Omental fat pad (tissue), 3 donors: ENCODE measurements at regions not wholly inside any gene's neighbourhood (a gene's known extent, or its start where the extent isn't known, plus 50 kb on each side); places are given as distances from the start of the nearest gene placed in this dataset.

ENCODE experiments used
- ATAC-seq: fragments of 150-250 bp; one replicate; pipeline ENCODE4 v1.9.1; 2016; ENCODE audit warnings: mild to moderate bottlenecking, moderate library complexity; ENCODE audit not compliant: low FRiP score
- DNase-seq: peaks from one replicate; pipeline ENCODE4 v3.0.0-alpha.2; 2019; ENCODE audit warnings: low spot score
- CTCF ChIP-seq, 3 donors: fragments of 450-650 bp; IDR thresholded peaks; one replicate each; pipeline ENCODE4 v1.5.1; 2016 to 2017; ENCODE audit warnings: antibody characterized with exemption in 3 of 3, mild to moderate bottlenecking in 3 of 3, moderate library complexity in 2 of 3

GRCh38 chr11:11084337-11084736 is 226.5 kb upstream of the ZBED5 start:
- no peak for TF ChIP-seq CTCF (IDR thresholded peaks at IDR 0.05)
- ATAC-seq = no peak

GRCh38 chr11:11083441-11083840 is 225.6 kb upstream of the ZBED5 start:
- ATAC-seq (no peak), DNase-seq (no peak)
- TF ChIP-seq CTCF (IDR thresholded peaks at IDR 0.05) = no peak

More at GRCh38 chr11:11084337-11084736, 226.5 kb upstream of the ZBED5 start:
- no peak for DNase-seq

- TF ChIP-seq CTCF (IDR thresholded peaks at IDR 0.05) = no peak
- DNase-seq (no peak), ATAC-seq (no peak)
Measured at GRCh38 chr11:11082646-11083045, 224.8 kb upstream of the ZBED5 start.

DNA sequence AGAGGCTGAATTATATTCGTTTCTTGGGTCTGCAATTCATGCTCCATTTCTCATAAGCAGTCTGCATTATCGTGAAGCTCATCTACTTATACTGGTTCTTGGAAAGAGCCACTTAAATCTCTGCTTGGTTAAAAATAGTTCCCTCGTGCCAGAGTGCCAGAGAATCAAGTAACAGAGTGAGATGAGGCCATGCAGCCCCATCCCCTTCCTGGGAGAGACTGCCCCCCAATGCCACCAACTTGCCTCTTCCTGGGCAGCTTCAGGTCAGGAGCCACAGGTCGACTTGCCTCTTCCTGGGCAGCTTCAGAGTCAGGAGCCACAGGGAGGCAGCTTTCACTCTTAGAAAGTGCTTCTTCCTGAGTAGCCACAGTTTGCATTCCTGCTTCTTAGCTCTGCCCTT is 223.9 kb upstream of the ZBED5 start:
- ATAC-seq (no peak), DNase-seq (no peak)
- no peak for TF ChIP-seq CTCF (IDR thresholded peaks at IDR 0.05)

GRCh38 chr11:11081288-11081687 is 223.4 kb upstream of the ZBED5 start:
- ATAC-seq (no peak), DNase-seq (no peak)
- no peak for TF ChIP-seq CTCF (IDR thresholded peaks at IDR 0.05)

DNA sequence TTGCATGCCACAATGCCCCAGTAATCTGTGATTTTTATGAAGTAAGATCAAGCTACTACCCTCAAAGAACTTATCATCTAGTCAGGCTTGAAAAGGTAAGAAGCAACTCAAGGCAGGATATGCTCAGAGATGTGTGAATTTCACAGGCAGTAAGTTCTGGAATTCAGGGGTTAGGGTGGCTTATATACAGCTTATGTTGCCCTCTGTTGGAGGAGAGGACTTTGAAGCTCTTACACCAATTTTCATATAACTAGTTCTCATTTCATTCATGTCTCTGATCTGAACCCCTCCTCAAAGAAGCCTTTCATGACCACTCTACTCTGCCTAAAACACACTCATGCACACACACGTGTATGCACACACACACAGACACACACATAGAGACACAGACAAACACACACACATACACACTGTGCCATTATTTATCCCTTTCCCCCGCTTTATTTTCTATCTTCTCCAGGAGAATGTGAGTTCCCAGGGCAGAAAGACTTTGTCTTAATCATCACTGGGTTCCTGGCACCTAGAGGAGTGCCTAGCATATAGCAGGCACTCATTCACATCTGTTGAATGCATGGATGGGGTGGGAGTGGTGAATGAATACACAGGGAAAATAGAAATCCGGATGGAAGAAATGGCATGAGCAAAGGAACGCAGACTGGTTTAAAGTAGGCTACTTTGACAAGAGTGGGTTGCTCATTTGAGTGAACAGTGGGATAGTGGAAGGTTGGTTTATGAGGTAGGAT is 220.7 kb upstream of the ZBED5 start:
- ATAC-seq (no peak), DNase-seq (no peak)
- TF ChIP-seq CTCF (IDR thresholded peaks at IDR 0.05) = no peak

DNA sequence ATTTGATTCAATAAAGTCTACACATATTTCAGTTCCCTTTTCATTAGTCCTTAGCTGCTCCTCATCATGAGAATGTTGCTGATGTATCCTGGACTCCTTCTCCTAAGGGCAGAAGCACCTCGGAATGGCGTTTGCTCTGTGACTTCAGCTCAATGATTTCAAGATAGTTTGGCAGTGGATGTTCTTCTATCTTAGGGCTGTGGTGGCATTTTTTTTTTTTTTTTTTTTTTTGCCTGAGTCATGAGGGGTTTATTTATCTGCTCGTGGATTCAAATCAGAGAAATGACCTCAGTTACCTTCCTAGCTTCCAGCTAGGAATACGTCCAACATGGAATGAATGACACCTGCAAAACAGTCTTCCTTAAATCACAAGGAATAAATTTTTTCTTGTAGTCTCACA is 220.0 kb upstream of the ZBED5 start:
- TF ChIP-seq CTCF (IDR thresholded peaks at IDR 0.05) = no peak
- ATAC-seq = no peak

More for the DNA sequence above, 220.0 kb upstream of the ZBED5 start:
- DNase-seq = no peak
